ENCODE measurements at regions not wholly inside any gene's neighbourhood (a gene's known extent, or its start where the extent isn't known, plus 50 kb on each side); places are given as distances from the start of the nearest gene placed in this dataset.

DNA sequence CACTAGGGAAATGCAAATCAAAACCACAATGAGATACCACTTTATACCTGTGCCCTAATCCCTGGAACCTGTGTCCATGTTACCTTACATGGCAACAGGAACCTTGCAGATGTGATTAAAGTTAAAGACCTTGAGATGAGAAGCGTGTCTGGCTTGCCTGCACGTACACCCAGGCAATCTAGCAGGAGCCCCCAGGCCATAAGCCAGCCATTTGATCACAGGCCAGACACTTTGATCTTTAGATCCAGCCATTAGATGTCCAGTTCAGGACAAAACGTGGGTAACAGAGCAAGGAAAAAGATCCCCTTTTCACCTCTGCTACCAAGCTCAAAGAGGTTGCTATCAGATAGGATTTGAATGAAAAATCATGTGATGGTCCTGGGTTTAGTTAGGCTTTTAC is 378.8 kb downstream of the BUD13 start:
- in situ Hi-C loops (cut with HindIII; ENCODE audit: low sequenced_read_pairs), result no loop called here
- TF ChIP-seq, protein P1, sequence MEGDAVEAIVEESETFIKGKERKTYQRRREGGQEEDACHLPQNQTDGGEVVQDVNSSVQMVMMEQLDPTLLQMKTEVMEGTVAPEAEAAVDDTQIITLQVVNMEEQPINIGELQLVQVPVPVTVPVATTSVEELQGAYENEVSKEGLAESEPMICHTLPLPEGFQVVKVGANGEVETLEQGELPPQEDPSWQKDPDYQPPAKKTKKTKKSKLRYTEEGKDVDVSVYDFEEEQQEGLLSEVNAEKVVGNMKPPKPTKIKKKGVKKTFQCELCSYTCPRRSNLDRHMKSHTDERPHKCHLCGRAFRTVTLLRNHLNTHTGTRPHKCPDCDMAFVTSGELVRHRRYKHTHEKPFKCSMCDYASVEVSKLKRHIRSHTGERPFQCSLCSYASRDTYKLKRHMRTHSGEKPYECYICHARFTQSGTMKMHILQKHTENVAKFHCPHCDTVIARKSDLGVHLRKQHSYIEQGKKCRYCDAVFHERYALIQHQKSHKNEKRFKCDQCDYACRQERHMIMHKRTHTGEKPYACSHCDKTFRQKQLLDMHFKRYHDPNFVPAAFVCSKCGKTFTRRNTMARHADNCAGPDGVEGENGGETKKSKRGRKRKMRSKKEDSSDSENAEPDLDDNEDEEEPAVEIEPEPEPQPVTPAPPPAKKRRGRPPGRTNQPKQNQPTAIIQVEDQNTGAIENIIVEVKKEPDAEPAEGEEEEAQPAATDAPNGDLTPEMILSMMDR (IDR thresholded peaks at IDR 0.05; ENCODE audit: low read depth, low read length, missing control alignments), result no peak
- no peak for DNase-seq (ENCODE audit: low read depth)
- H3K4me3 ChIP-seq (ENCODE audit: low read depth, low read length), result no peak overlapping the region

DNA sequence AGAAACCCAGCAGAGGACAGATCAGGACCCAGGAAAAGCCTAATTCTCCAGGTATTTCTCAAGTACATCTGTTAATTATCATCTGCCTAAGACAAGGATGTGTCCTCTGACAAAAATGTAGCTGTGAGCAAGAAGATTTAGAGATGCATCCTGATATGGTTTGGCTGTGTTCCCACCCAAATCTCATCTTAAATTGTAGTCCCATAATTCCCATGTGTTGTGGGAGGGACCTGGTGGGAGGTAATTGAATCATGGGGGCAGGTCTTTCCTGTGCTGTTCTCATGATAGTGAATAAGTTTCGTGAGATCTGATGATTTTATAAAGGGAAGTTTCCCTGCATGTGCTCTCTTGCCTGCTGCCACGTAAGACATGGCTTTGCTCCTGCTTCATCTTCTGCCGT is 381.8 kb downstream of the BUD13 start:
- TF ChIP-seq, protein P1 (IDR thresholded peaks at IDR 0.05; ENCODE audit: low read depth, low read length, missing control alignments), result no peak
- no peak overlapping the region for H3K4me3 ChIP-seq (ENCODE audit: low read depth, low read length)
- DNase-seq (ENCODE audit: low read depth), result no peak
- in situ Hi-C loops (cut with HindIII; ENCODE audit: low sequenced_read_pairs), result no loop called here

DNA sequence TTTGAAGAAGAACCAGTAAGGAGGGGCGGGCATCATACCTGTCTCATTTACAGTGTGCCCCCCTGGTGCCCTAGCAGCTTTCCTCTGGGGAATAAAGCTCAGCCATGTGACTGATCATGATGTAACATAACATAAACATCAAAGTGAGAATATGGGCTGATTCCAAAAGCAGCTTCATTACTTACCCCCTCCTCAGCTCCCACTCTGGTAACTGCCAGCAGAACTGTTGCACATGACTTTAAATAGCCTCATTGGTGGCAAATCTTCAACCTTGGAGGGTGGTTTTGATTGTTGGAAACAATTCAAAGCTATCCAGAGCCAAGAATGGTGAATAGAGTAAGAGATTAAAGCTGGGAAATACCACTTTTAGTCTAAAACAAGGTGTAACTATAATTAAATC is 384.6 kb downstream of the BUD13 start:
- in situ Hi-C loops (cut with HindIII; ENCODE audit: low sequenced_read_pairs), result no loop called here
- TF ChIP-seq, protein P1 (IDR thresholded peaks at IDR 0.05; ENCODE audit: low read depth, low read length, missing control alignments), result no peak
- DNase-seq (ENCODE audit: low read depth), result no peak
- H3K4me3 ChIP-seq (ENCODE audit: low read depth, low read length), result no peak overlapping the region

DNA sequence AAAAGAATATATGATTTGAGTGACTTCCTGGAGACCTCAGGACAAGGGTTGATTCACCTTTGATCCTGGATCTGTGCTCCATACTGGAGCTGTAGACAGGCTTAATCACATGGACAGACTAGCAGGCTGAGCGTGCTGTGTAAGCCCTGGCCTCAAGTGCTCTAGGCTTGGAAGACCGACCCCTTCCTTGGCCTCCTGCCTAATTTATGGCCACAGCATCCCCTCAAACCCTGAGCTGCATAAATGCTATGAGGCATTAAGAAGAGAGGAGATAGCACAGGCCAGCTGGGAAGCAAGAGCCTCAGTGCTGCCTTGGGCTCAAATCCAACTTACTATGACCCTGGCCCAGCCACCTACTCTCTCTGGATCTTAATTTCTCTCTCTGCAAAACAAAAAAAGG is 385.1 kb downstream of the BUD13 start:
- no peak for DNase-seq (ENCODE audit: low read depth)
- H3K4me3 ChIP-seq (ENCODE audit: low read depth, low read length), result no peak overlapping the region
- in situ Hi-C loops (cut with HindIII; ENCODE audit: low sequenced_read_pairs), result no loop called here
- TF ChIP-seq, protein P1 (IDR thresholded peaks at IDR 0.05; ENCODE audit: low read depth, low read length, missing control alignments), result no peak

DNA sequence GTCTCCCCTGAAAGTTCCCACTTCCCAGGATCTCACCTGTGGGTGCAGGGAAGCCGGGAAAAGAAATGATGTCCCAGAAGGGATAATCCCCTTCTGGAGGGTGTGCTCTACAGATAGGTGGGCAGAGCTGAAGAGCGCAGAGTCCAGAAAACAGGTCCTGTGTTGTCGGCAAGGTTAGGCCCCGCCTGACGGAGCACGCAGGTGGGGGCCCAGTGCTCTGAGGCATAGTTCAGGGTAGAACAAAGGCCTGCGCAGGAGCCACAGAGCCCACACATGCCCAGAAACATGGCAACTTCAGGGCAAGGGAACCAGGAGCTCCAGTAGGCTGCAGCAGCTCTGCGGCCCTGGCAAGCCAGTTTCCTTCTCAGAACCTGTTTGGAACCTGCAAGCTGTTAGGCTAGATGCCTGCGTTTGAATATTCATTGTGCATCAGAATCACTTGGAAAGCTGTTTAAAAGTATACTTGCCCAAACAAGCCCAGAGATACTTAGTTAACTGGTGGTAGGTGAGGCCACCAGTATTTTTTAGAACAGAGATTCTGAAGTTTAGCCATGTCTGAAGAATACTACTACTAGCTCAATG is 386.6 kb downstream of the BUD13 start:
- in situ Hi-C loops (cut with HindIII; ENCODE audit: low sequenced_read_pairs), result no loop called here
- no peak for DNase-seq (ENCODE audit: low read depth)
- TF ChIP-seq, protein P1 (IDR thresholded peaks at IDR 0.05; ENCODE audit: low read depth, low read length, missing control alignments), result no peak
- H3K4me3 ChIP-seq (ENCODE audit: low read depth, low read length), result no peak overlapping the region

DNA sequence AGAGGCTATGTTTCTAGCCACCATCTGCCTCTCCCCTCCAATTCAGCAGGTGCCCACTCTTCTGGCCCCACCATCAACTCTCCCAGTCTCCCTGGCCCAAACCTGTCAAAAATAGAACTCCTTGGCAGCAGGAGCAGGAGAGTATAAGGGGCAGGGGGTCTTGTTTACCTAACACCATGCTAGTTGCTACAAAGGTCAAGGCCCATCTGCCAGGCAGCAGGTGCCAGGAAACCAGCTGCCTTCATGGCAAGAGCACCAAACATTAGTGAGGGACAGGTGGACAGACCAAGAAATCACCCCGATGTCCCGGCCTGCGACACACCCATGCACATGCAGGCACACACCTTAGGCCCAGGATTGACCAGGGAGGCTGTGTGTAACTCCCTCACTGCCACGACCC is 387.9 kb downstream of the BUD13 start:
- in situ Hi-C loops (cut with HindIII; ENCODE audit: low sequenced_read_pairs), result no loop called here
- TF ChIP-seq, protein P1 (IDR thresholded peaks at IDR 0.05; ENCODE audit: low read depth, low read length, missing control alignments), result no peak
- no peak for DNase-seq (ENCODE audit: low read depth)
- no peak overlapping the region for H3K4me3 ChIP-seq (ENCODE audit: low read depth, low read length)
